Lower leg skin (tissue), 4 donors: ENCODE measurements at regions not wholly inside any gene's neighbourhood (a gene's known extent, or its start where the extent isn't known, plus 50 kb on each side); places are given as distances from the start of the nearest gene placed in this dataset.

Experiments used
- DNase-seq, 2 donors: peaks; one replicate each; pipeline ENCODE4 v3.0.0-alpha.2; 2019; ENCODE audit warnings: low spot score in 2 of 2
- H3K4me3 ChIP-seq: fragments of 200-600 bp; sonication (generic); 2 replicates; pipeline ENCODE4 v1.5.1; 2017; ENCODE audit warnings: mild to moderate bottlenecking, low read depth; ENCODE audit not compliant: poor library complexity, severe bottlenecking
- CTCF ChIP-seq, 3 donors: fragments of 450-650 bp; IDR thresholded peaks; one replicate each; pipeline ENCODE4 v1.5.1; 2016; ENCODE audit warnings: antibody characterized with exemption in 3 of 3, mild to moderate bottlenecking in 3 of 3, moderate library complexity in 2 of 3
- POLR2A ChIP-seq, 2 donors: fragments of 450-650 bp; IDR thresholded peaks; one replicate each; pipeline ENCODE4 v1.6.1; 2016 to 2017; ENCODE audit warnings: antibody characterized with exemption in 2 of 2, mild to moderate bottlenecking in 1 of 2, moderate library complexity in 1 of 2
- WGBS, 2 donors: methylation state at CpG; one replicate each; pipeline ENCODE4 v1.1.5; 2018; 5-methylcytosine and 5-hydroxymethylcytosine counted together
- intact Hi-C: fragments of 100-400 bp; cut with DNase I; formaldehyde crosslinking; loops from one replicate; pipeline ENCODE4 v1.15.0; 2023; ENCODE audit warnings: low total_unique reads

- intact Hi-C loops, result no loop called here
- TF ChIP-seq CTCF (IDR thresholded peaks at IDR 0.05) (no peak), POLR2A (IDR thresholded peaks at IDR 0.05) (no peak)
- 82 to 90% methylated on average over 11 of the region's 11 CpGs for WGBS, 2 donors
- no peak overlapping the region for H3K4me3 ChIP-seq
- no peak for DNase-seq
These were observed 424.5 kb downstream of the VRK1 start for GRCh38 chr14:97221572-97222285.

GRCh38 chr14:97224016-97224415, 426.8 kb downstream of the VRK1 start:
- DNase-seq, result no peak
- H3K4me3 ChIP-seq, result no peak overlapping the region
- WGBS, 2 donors, result 58 to 68% methylated on average over 8 of the region's 8 CpGs
- TF ChIP-seq CTCF (IDR thresholded peaks at IDR 0.05) (no peak), POLR2A (IDR thresholded peaks at IDR 0.05) (no peak)
- intact Hi-C loops, result no loop called here

- intact Hi-C loops, result no loop called here
- DNase-seq, result no peak
- H3K4me3 ChIP-seq, result no peak overlapping the region
- TF ChIP-seq POLR2A (IDR thresholded peaks at IDR 0.05) (no peak), CTCF (IDR thresholded peaks at IDR 0.05) (no peak)
- 93 to 95% methylated on average over 8 of the region's 8 CpGs for WGBS, 2 donors
These were observed 432.9 kb downstream of the VRK1 start for GRCh38 chr14:97230051-97230450.

GRCh38 chr14:97233319-97233985, 436.3 kb downstream of the VRK1 start:
- 38 to 42% methylated on average over 9 of the region's 9 CpGs for WGBS, 2 donors
- intact Hi-C loops, result no loop called here
- DNase-seq, result no peak
- TF ChIP-seq POLR2A (IDR thresholded peaks at IDR 0.05) (no peak), CTCF (IDR thresholded peaks at IDR 0.05) (no peak)
- no peak overlapping the region for H3K4me3 ChIP-seq

GRCh38 chr14:97246648-97247047, 449.5 kb downstream of the VRK1 start:
- intact Hi-C loops, result no loop called here
- no peak for TF ChIP-seq POLR2A (IDR thresholded peaks at IDR 0.05)
- TF ChIP-seq CTCF (IDR thresholded peaks at IDR 0.05), result no peak
- WGBS, 2 donors, result 88 to 90% methylated on average over 7 of the region's 7 CpGs
- DNase-seq, result no peak
- no peak overlapping the region for H3K4me3 ChIP-seq
